ENCODE measurements at regions not wholly inside any gene's neighbourhood (a gene's known extent, or its start where the extent isn't known, plus 50 kb on each side); places are given as distances from the start of the nearest gene placed in this dataset.

DNA sequence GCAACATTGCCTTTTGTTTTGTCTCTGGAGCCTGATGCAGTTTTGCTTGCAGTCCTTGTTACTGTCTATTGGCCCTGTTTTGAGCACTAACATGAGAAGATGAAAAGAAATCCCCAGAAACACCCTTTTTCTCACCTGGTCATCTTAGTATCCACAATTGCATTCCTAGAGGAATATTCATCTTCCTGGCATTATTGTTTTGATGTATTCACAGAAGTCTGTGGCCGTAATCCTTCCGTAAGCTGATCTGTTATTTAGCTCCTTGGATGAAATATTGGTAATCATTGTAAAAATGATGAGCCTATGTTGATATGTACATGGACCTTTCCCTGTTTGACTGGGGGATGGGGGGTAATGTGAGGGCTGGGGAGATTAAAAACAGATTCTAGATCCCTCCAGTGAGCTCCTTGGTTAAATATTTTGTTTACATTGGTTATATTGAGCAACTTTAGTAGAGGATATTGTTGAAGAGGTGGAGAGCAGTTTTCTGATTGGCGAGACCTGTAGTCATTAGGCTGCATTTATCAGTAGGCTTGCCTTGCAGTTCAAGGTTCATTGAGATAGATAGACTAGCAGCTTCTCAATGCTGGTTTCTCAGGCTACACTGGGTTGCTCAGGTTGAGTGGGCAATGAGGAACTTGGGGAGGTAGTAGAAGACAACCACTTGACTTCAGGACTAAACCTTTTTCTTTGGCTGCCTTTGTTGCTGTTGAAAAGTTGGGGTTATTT lies 117.5 kb downstream of the MACIR start:
- DNase-seq (ENCODE audit: low read depth), result peak; percentile 56

DNA sequence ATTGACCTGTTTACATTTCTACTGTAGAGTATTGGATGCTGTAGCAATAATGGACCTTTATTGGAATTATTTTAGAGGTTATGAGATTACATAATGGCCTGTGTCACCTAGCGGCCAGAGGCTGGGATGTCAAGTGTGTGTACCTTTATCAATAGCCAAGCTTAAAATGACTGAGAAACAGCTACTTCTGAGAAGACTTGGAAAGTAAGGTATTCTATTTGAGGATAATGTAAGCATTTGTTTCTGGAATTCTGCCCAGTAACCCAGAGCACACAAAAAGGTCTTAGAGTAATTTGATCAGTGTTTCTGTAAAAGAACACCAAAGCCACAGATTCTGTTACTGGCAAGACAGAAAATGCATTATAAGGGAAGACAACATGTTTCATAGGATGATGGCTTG lies 116.8 kb downstream of the MACIR start:
- peak; percentile 96 for DNase-seq (ENCODE audit: low read depth)

DNA sequence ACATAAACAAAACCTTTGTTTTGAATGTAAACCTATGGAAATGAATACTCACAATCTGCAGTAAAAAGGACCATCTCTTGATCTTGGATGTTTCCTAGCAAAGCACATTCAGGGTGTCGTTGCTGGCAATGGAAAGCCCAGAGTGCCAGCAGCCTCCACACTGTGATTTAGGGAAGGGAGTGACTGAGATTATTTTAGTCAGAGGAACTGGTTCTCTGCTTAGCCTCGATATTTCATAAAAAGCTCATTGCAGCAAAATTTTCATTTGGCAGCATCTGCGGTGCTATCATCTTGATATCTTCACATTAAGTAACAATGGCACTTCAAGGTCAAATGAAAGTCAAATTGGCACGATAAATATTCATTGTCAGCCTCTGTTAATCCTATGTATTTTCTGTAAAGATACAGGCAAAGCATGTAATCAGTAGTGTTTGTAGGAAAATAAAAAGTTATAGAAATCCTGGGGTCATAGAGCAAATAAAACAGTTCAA lies 116.0 kb downstream of the MACIR start:
- DNase-seq (ENCODE audit: low read depth), result no peak

DNA sequence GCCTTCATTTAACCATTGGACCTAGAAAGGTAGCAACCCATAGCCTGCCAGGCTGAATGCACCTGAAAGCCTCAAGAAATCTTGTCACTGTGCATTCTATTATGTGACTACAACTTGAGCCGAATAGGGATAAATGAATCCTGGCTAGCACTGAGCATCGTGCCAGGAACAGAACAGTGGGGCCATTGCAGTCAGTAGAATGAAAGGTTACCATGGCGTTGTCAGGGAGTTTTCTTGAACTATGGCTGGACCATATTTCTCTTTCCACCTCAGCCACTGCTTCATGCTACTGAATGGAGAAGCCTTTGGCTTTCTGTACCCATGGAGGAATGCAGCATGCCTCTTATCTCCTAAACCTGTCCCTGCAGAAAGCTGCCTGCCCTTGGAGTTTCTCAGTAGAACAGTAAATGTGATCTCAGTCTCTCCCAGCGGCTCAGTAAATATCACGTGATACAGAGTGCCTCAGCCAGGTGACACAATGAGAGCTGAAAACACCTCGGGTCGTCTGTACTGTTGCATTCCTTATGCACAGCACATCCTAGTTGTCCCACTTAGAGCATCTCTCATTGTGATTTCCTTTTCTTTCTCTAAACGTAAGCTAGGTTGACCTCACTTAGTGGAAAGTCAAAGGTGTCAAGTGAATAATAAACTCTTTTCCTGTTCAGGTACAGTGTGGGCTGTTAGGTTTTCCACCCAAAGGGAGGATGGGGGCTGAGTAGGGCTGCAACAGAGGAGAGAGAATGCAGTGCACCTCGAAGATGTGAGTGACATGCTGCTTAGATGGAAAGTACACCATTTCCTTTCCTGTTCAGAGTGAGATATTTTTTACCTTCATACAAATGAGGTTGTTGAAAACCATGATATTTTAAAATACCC lies 115.3 kb downstream of the MACIR start:
- DNase-seq (ENCODE audit: low read depth), result no peak

DNA sequence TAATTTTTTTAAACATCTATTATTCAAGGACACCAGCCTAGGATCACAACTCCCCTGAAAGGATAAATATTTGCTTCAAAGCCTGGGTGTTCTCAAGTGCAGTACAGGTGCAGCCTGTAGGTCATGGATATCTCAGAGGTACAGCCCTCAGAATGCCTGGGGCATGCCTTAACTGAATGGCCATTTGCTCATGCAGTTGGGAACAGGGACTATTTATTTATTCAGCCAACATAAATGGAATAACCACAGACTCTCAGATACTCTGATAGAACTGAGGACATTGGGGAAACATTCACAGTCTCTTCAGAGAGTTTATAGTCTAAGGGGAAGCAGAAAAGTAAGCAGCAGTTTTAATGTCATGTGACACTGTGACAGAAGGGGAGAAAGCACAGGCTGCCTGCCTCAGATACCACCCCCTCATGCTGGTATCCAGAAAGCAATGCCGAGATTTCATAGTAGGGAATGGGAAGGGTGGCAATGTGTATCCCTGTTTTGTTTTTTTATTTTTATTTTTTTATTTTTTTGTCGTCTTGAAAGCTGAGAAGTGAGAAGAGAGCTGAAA lies 112.6 kb downstream of the MACIR start:
- no peak for DNase-seq (ENCODE audit: low read depth)

DNA sequence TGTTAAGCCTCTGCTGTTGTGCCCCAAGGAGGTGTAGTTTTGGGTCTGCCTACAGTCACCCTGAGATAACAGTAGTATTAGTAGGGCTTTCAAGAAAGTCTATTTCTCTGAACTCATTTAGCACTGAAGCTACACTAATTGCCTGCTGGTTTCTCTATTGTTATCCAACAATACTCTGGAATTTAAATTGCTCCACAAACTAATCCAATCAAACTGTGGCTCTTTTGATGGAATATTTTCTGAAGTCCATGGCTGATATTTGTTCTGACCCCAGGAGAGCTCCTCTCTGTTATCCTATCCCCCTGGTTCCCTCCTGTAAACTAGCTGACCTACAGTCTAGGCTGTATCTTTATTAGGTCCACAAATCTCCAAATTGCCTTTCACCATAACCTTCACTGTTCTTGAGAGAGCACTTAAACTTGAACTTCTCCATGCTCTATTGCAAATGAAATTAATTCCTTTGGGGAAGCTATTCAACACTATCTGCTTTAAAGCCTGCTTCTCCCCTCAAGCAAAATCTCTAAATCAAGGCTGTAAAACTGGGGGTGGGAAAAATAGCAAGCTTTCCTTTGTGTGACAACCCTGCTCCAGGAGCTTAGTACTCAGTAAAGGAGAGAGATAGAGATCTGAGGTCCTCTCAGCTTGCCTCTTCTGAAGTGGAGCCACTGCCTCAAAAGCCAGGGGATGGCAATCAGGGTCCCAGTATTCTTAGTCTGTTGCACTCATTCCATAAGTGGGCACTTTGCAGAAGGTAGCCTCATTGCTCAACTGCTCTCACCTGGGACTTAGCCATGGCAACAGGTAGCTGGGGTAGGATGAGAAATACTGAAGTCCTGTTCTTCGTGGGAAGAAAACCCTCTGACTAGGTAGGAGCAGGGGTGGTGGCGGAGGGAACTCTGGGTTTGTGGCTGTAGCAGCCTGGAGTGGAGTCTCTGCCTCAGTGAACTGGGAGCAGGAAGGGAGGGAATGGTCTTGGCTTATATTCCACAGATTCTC lies 110.9 kb downstream of the MACIR start:
- no peak for DNase-seq (ENCODE audit: low read depth)

DNA sequence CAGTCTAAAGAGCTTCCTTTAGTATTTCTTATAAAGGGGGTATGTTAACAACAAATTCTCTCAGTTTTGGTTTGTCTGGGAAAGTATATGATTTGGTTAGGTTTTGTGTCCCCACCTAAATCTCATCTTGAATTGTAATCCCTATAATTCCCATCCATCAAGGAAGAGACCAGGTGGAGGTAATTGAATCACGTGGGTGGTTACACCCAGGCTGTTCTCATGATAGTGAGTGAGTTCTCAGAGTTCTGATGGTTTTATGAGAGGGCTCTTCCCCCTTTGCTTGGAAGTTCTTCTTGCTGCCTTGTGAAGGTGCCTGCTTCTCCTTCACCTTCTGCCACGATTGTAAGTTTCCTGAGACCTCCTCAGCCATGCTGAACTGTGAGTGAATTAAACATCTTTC lies 109.1 kb downstream of the MACIR start:
- no peak for DNase-seq (ENCODE audit: low read depth)

DNA sequence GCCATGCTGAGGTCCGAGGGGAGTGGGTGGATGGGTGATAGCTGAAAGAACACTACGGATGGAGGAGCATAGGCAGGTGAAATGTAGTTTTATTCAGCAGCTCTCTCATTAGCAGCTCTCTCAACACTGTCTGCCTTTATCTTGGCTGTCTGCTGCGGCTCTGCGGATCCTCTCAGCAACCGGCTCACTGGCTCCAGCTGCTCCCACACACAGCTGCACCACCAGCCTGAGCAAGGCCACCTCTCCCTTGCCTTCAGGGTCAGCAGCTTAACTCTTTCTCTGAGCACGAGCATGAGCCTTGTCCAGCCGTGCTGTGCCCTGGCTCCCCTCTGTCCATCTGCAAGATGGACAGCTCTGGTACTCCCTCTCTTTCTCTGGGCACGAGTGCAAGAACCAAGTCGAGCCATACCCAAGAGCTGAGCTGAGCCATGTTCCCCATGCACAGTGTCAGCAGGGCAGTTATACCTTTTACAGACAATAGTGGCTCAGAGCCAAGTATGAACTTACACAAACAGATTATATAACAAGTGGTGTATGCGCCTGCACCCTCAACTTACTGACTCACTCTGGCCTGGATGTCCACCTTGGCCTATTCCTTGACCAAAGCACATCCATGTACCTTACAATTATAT lies 108.5 kb downstream of the MACIR start:
- DNase-seq (ENCODE audit: low read depth), result no peak

DNA sequence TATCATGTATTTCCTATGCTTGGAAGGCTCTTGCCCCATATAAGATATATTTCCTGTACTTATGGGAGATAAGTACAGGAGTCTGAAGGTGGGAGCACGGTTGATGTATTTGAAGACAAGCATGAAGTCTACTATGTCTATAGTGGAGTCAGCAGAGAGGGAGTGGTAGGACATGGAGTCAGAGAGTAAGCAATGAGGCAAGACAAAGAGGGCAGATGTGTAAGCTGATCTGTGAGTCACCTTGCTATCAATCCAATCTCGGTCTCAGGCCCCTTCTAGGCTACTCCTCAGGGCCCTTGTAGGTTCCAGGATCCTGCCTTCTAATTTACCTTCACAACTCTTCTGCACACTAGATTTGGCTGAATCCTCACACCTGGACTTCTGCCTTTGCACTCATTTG lies 105.5 kb downstream of the MACIR start:
- DNase-seq (ENCODE audit: low read depth), result peak; percentile 53

DNA sequence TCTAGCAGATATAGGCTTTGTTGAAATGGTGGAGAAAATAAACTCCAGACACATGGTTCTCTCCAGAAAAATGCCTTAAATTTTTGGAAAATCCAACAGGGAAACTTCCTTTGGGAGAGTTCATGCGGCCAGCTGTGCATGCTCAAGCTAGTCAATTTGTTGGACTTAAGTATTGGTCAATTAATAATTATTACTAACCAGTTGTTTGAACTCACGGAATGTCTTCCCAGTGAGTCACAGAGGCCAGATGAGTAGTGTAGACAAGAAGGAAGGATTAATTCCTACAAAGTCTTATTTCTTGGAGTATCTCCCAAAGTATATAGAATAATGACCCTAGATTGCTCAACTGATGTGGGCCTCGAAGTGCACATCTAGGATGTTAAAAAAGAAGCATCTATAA lies 103.6 kb downstream of the MACIR start:
- peak; percentile 27 for DNase-seq (ENCODE audit: low read depth)

DNA sequence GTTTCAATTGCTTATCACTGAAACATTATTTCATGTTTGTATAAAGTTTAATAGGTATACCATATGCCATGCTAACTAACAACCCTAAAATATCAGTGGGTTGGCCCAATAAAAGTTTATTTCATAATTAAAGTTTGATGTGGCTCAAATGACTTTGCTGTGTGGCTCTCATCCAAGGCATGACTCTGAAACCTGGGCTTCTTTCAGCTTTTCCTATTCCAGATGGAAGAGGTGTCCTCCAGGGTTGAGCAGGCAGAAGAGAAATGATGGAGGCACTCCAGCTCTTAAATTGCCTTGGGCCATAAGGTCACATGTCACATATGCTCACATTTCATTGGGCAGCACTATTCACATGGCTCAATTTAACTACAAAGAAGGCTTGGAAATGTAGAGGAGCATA lies 101.9 kb downstream of the MACIR start:
- DNase-seq (ENCODE audit: low read depth), result no peak

DNA sequence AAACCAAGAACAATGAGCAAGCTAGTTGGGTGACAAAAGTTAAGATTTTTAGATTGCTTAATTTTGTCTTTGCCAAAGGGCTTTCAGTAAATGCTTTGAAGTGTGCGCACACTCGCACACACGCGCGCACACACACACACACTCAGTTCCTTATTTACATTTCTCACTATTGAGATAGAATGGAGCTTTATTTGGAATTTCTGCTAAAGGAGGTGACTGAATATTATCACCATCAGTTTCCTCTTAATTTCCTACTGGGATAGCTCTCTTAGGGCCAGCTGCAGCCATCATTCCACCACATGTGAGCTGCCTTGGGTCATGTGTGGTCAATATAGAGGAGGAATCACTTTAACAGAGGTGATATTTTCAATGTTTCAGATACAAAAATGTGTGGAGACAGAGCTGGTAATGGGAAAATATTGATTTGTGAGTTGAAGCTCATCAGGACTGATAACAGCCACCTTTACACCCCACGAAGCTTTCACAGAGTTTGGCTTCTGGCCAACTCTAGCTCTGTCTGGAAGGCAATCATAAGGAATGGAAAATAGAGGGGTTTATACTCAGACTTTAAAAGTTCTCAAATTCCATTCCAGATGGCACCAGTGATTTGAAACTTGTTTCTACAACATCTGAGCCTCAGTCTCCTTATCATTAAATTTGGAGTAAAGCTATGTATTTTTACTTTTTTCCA lies 99.9 kb downstream of the MACIR start:
- no peak for DNase-seq (ENCODE audit: low read depth)

DNA sequence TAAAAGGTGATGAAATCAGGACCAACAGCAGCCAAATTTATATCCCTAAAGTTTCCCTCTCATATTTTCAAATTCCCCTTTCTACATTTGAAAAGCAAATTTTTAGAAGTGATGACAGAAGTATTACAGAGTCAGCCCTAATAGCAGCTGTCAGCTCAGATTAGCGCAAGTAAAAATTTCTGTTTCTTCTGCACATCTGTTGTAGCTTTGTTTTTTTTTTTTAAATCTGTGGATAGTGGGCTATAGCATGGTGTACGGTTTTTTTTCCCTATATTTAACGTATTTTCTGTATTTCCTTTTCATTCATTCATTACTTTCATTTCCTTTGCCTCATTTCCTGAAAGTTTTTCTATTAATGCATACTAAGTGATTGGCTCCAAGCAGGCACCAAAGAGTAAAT lies 99.1 kb downstream of the MACIR start:
- DNase-seq (ENCODE audit: low read depth), result no peak

DNA sequence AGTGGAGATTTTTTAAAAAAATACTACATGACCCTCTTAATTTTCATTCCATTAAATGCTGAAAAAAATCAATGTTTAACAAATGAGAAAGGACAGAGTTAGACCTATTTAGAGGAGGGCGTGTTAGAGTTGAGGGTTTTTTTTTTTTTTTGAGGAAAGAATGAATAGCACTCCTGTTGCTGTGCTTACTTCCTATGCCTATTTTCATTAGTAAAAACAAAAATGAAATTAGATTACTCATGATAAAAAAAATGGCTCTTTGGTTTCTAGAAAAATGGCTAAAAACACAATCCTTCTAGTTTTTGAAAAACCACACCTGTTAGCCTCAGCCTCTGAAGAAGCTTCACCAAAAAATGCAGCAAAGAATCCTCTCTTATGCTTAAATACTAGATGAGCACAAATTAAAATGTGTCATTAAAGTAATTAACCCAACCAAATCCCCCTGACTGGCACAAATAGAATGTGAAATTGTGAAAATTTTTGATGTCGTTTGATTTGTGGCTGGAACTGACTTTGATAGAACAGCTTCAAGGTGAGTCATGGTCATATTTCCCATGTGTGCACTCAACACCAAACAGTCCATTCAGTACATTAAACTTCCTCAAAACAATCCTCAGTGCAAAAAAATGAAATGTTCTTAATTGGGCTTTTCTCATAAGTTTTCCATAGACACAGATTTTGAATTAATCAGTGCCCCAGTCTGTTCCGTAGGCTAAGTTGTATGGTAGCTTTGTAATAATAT lies 98.0 kb downstream of the MACIR start:
- DNase-seq (ENCODE audit: low read depth), result no peak

DNA sequence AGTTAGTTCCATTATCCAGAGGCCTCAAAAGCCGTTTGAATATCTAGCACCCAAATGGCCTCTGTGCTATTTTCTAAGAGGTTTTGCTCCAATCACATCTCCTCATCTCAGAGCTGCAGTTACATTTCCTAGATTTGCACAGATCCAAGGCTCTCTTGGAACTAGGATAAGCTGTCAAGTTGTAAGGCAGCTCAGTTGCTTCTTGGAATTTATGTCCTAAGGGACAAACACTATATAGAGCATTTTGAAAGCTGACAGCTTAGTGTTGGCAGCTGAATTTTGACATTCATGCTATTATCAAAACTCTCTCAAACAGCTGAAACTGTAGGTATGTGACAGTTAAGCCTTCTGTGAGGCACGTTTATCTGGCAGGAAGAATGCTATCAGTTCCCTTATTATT lies 97.0 kb downstream of the MACIR start:
- no peak for DNase-seq (ENCODE audit: low read depth)

DNA sequence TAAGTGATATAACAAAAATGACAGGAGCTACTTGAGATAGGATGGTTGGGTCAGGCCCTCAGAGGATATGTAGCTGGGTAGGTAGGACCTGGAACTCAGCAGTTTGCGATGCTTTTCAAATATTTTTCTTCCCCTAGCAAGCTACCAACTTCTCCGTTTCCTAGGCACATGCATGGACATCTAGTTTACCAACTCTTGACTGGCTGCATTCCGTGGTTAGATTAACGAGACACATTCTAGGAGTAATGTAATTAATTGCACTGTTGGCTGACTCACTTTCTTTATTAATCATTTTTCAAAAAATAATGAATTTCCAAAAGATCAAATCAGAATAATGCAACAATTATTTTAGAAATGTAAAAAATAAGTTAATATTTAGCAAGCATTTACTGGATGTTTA lies 95.9 kb downstream of the MACIR start:
- no peak for DNase-seq (ENCODE audit: low read depth)

DNA sequence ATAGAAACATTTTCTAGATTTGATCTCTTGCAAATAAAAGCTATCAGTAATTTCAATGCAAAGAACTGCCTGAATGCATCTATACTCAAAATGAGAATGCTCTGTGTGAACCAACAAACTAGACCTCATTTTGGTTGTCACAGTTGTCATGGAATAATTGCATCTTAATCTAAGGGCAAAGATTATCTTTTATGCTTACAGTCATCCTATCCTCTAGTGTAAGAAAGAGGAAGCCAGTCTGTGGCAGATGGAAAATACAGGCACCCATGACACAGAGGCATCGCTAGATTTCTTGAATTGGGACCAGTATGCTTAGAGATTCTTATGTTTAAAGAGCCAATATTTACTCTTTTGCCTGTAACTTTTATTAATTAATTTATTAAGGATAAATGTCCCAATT lies 95.0 kb downstream of the MACIR start:
- no peak for DNase-seq (ENCODE audit: low read depth)

DNA sequence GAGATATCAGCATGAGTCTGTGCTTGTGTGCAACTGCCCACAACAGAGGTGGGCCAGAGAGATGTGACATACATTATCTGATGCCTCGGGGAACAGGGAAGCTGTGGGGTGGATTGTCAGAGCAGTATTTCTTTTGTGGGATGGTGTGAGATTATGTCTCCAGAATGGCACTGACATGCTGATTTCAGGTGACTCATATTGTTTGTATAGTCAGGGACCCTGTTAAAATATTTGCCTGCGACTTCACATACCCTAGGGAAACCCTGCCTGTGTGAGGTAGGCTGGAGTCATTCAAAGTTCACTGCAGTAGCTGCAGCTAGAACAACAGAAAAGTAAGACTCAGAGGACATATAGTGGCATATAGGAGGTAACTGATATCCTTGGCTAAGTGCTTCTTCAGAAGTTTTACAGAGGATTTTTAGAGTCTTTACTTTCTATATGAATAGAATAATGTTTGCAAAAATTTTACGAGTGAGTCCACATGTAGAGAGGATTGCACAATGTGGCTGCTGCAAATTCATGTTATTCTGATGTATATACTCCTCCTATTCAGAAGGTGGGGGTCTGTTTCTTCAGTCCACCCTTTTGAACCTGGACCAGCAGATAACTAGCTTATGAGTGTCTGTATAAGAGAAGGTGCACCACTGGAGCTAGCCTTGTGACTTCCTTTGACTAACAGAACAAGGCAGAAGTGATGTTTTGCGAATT lies 89.3 kb downstream of the MACIR start:
- peak; percentile 21 for DNase-seq (ENCODE audit: low read depth)

DNA sequence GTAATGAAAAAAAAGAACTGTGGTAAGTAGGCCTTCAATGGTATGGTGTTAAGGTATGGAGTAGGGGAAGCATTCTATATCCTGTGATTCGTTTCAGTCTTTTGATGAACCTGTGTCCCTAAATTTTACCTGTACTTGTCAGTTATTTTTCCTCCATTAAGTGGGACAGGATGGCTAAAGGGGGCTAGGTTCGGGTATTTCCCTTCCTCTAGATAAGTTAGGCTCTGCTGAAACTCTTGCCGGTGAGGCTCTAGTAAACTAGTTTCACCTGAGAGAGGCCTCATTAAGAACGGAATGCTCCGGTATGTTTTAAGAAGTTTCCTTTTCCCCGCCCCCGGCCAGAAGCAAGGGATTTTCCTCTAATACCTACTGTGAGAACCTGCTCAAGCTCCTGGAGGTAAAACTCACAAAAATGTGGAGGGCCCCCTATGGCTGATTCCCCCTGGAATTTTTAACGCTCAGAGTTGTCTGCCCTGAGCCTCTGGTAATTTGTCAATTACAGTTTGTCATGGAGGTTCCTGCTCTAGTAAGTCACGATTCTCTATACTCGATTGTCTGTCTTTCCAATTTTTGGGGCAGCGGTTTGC lies 87.7 kb downstream of the MACIR start:
- DNase-seq (ENCODE audit: low read depth), result no peak
